ENCODE measurements at regions not wholly inside any gene's neighbourhood (a gene's known extent, or its start where the extent isn't known, plus 50 kb on each side); places are given as distances from the start of the nearest gene placed in this dataset.

DNA sequence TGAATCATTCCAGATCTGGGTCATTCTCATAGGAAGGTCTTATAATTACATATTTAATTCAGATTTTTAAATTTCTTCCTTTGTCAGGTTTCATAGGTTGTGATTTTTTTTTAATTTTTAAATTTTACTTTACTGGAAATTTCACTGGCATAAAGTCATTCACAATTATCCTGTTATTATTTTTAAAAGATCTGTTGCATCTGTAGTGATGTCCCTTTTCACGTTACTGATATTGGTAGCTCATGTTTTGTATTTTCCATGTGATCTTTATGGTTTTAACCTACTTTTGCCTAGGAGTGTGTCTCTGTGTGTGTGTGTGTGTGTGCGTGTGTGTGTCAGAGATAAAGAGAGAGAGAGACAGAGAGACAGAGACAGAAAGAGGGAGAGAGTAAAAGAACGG is 216.6 kb upstream of the KCNJ16 start:
- TF ChIP-seq, protein P1, sequence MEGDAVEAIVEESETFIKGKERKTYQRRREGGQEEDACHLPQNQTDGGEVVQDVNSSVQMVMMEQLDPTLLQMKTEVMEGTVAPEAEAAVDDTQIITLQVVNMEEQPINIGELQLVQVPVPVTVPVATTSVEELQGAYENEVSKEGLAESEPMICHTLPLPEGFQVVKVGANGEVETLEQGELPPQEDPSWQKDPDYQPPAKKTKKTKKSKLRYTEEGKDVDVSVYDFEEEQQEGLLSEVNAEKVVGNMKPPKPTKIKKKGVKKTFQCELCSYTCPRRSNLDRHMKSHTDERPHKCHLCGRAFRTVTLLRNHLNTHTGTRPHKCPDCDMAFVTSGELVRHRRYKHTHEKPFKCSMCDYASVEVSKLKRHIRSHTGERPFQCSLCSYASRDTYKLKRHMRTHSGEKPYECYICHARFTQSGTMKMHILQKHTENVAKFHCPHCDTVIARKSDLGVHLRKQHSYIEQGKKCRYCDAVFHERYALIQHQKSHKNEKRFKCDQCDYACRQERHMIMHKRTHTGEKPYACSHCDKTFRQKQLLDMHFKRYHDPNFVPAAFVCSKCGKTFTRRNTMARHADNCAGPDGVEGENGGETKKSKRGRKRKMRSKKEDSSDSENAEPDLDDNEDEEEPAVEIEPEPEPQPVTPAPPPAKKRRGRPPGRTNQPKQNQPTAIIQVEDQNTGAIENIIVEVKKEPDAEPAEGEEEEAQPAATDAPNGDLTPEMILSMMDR (IDR thresholded peaks at IDR 0.05; ENCODE audit: insufficient read depth, low read depth, low read length, missing control alignments): no peak
- no peak overlapping the region for H3K4me3 ChIP-seq (ENCODE audit: low read length)
- DNase-seq (ENCODE audit: low read depth): no peak

DNA sequence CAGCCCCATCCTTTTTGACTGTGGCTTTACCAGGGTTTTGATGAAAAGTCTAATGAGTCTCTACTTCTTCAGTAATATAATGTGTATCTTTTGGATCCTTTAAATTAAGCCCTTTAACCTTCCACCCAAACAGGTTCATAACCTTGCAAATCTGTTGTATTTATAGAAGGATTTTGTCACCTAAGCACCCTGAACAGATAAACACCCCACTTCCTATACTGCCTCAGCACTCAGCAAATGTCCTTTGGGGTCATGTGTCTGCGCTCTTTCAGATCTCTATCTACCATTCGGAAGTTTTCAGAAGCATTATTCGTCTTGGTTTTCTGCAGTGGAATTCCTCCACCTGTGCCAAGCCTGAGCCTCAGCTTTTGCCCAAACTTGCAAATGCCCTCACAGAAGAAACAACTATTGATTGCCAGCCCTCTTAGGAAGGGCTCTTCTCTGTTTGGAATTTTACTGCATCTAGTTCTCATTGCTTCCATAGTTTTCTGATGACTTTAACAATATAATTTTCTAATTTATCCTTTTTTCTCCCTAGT is 214.8 kb upstream of the KCNJ16 start:
- TF ChIP-seq, protein P1 (IDR thresholded peaks at IDR 0.05; ENCODE audit: insufficient read depth, low read depth, low read length, missing control alignments): no peak
- DNase-seq (ENCODE audit: low read depth): peak; percentile 8
- H3K4me3 ChIP-seq (ENCODE audit: low read length): no peak overlapping the region

DNA sequence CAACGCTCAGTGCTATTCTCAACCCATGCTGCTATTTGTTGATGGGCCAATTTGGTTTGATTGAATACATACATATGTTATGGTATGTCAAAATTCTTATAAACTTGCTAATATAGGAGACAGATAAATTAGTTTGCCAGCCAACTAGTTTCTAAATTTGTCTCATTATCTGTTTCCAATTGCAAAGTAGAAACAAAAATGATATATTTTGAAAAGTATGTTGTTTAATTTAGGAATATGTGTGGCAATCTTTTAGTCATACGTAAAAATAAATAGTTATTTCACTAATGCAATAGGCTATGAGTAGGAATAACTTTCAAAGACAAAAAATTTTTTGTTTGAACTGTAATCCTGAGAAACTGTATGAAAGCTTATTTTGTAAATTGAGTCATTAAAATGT is 210.6 kb upstream of the KCNJ16 start:
- DNase-seq (ENCODE audit: low read depth): no peak
- TF ChIP-seq, protein P1 (IDR thresholded peaks at IDR 0.05; ENCODE audit: insufficient read depth, low read depth, low read length, missing control alignments): no peak
- H3K4me3 ChIP-seq (ENCODE audit: low read length): no peak overlapping the region

DNA sequence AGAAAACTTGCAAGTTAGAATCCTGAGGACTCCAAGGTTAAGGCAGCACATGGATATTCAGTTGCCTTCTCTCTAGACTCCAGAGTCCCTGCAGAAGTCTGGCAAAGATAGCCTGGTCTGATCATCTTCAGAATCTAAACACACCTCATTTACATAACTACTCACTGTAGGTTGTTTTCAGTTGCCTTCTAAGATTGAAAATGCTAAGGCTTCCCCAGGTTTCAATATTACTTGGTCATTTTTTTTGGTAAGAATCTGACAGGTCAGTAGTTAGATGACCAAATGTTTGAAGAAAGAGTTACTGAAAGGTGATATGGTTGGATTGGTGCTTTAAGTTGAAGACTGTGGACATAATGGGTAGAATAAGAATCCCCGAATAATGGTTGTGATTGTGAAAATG is 205.4 kb upstream of the KCNJ16 start:
- TF ChIP-seq, protein P1 (IDR thresholded peaks at IDR 0.05; ENCODE audit: insufficient read depth, low read depth, low read length, missing control alignments): no peak

DNA sequence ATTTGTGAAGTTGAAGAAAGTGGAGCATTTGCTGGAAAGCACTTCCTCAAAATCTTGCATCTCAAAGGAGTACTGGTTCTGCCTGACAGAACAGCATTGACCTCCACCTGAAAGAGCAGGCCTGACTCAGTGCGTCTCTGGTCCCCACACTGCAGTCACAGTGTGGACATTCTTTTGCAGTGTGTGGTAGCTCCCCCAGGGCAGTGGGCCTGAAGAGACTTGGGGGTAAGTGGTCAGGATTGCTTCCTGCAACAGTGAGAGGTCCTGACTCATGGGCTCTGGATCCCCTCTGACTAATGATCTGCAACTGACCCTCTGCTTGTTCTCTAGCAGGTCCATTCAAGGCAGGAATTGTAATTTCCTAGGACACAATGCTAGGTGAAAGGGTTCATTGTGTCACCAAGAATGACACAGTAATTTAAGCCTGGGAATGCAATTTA is 204.9 kb upstream of the KCNJ16 start:
- TF ChIP-seq, protein P1 (IDR thresholded peaks at IDR 0.05; ENCODE audit: insufficient read depth, low read depth, low read length, missing control alignments): no peak
- DNase-seq (ENCODE audit: low read depth): peak; percentile 80
- H3K4me3 ChIP-seq (ENCODE audit: low read length): no peak overlapping the region

More for the DNA sequence above, 205.4 kb upstream of the KCNJ16 start:
- H3K4me3 ChIP-seq (ENCODE audit: low read length): no peak overlapping the region
- no peak for DNase-seq (ENCODE audit: low read depth)

DNA sequence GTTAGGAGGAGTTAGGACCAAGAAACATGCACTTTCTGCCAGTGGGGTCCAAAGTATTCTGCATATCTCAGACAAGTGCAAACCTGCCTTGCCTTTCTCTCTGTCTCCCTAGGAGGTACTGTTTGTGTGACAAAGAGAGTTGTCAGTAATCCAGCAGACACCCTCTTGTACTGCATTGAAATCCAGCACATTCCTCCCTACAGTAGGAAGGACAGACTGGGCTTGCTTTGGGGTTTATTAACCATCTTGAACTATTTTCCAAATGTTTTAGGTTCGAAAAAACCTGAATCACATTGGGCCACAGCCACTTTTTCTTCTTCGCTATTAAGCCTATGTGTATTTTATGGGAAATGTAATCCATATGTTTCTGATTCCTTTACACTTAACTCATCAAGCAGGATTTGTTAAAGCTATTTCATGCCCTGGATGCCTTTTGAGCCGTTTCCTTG is 204.2 kb upstream of the KCNJ16 start:
- peak; percentile 81 for DNase-seq (ENCODE audit: low read depth)
- TF ChIP-seq, protein P1 (IDR thresholded peaks at IDR 0.05; ENCODE audit: insufficient read depth, low read depth, low read length, missing control alignments): no peak
- H3K4me3 ChIP-seq (ENCODE audit: low read length): no peak overlapping the region

DNA sequence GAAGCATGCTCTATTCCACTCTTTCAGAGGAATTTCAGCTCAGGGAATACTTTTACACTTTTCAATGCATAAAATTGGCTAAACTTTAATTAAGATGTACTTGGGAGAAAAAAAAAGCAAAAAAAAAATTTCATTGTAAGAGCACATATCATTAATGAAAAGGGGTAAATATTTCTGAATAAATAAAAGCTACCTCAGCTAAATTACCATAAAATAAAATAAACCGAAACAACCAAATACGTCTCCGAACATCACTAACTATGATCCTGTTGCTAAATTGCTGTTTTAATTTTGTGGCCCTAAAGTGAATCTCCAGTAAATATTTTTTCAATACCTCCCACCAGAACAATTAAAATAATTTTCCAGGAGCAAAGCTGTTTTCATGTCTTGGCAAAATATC is 203.7 kb upstream of the KCNJ16 start:
- DNase-seq (ENCODE audit: low read depth): no peak
- TF ChIP-seq, protein P1 (IDR thresholded peaks at IDR 0.05; ENCODE audit: insufficient read depth, low read depth, low read length, missing control alignments): no peak
- H3K4me3 ChIP-seq (ENCODE audit: low read length): no peak overlapping the region

Measured in epithelial cell of esophagus (primary cell).